ENCODE measurements at regions not wholly inside any gene's neighbourhood (a gene's known extent, or its start where the extent isn't known, plus 50 kb on each side); places are given as distances from the start of the nearest gene placed in this dataset.

DNA sequence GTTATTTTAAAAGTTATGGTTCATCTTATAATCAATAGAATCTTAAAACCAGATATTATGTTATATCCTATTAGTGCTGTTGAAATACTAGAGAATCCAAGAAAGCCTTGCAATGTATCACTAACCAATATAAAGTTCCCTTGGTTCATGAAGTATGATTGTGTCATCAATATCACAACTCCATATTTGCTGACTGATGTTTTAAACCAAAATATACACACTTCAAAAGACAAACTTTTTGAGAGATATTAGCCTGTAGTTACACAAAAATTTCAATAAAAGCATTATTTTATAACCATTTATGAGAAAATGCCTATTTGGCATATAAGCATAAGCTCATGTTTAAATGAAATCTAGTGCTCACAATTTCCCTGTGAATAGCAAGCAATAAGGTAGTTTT lies 198.6 kb downstream of the CENPC start:
- H3K27me3 ChIP-seq (ENCODE audit: control insufficient read depth, low read length): no peaks in the 10 kb centered on the region

DNA sequence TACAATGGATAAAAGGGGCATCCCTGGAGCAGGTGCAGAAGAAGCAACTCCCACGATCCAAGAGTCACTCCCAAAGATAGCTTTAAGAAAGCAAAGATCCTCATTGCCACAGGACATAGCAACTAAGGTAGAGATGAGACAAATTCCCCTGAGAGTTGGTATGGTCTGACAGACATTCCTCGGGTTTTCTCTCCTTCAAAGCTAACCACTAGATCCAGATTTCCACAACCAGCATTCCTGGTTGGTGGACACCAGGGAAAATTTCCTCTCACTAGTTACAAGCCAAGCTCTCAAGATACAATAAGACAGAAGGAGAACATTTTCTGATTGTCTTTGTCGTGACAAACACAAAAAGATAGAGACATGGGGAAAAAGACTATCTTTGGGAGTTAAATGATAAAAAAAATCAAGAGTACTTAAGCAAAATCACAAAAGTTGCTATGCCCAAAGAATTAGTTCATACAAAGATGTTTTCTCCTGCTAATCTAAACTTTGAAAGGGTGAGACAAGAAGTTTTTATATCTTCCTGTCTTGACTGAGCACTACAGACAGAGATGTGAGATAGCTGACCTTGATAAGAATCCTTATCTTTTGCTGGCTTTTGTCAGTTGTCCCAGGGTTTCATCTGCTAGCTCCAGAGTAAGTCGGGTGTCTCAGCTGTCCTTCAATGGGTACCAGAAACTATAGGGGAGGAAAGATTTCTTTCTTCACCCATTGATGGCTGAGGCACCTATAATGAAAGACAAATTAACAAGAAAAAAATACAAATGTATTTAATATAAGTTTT lies 200.5 kb downstream of the CENPC start:
- Histone ChIP-seq H3K4me3 (ENCODE audit: low read length) (no peak overlapping the region), H3F3A (ENCODE audit: control insufficient read depth, insufficient read depth) (no peaks in the 10 kb centered on the region)
- no peak for TF ChIP-seq EZH2phosphoT487 (IDR thresholded peaks at IDR 0.05; ENCODE audit: borderline replicate concordance, low read length)
- TF ChIP-seq, protein P1, sequence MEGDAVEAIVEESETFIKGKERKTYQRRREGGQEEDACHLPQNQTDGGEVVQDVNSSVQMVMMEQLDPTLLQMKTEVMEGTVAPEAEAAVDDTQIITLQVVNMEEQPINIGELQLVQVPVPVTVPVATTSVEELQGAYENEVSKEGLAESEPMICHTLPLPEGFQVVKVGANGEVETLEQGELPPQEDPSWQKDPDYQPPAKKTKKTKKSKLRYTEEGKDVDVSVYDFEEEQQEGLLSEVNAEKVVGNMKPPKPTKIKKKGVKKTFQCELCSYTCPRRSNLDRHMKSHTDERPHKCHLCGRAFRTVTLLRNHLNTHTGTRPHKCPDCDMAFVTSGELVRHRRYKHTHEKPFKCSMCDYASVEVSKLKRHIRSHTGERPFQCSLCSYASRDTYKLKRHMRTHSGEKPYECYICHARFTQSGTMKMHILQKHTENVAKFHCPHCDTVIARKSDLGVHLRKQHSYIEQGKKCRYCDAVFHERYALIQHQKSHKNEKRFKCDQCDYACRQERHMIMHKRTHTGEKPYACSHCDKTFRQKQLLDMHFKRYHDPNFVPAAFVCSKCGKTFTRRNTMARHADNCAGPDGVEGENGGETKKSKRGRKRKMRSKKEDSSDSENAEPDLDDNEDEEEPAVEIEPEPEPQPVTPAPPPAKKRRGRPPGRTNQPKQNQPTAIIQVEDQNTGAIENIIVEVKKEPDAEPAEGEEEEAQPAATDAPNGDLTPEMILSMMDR (IDR thresholded peaks at IDR 0.05; ENCODE audit: low read depth, low read length, poor library complexity, severe bottlenecking): no peak

More for the DNA sequence above, 198.6 kb downstream of the CENPC start:
- H3K79me2 ChIP-seq (ENCODE audit: control insufficient read depth, low read length): no peaks in the 10 kb centered on the region
- H3K9me3 ChIP-seq (ENCODE audit: control insufficient read depth, insufficient read depth, low read length): no peaks in the 10 kb centered on the region
- no peak overlapping the region for H3K27ac ChIP-seq (ENCODE audit: low read depth, low read length)
- no peak overlapping the region for H3K4me3 ChIP-seq (ENCODE audit: low read length)
- no peaks in the 10 kb centered on the region for H3K36me3 ChIP-seq (ENCODE audit: control insufficient read depth, low read length)
- H4K20me1 ChIP-seq (ENCODE audit: control insufficient read depth, insufficient read depth, low read depth, low read length): no peaks in the 10 kb centered on the region
- no peaks in the 10 kb centered on the region for H3F3A ChIP-seq (ENCODE audit: control insufficient read depth, insufficient read depth)
- no peaks in the 10 kb centered on the region for H3K9me2 ChIP-seq (replicated peaks; ENCODE audit: control insufficient read depth, low read length)
- TF ChIP-seq, protein P1 (IDR thresholded peaks at IDR 0.05; ENCODE audit: low read depth, low read length, poor library complexity, severe bottlenecking): no peak
- no peak for TF ChIP-seq EZH2phosphoT487 (IDR thresholded peaks at IDR 0.05; ENCODE audit: borderline replicate concordance, low read length)
- H3K4me2 ChIP-seq (ENCODE audit: low read length): no peak overlapping the region
- no peaks in the 10 kb centered on the region for H3K4me1 ChIP-seq (ENCODE audit: control insufficient read depth, low read length)

DNA sequence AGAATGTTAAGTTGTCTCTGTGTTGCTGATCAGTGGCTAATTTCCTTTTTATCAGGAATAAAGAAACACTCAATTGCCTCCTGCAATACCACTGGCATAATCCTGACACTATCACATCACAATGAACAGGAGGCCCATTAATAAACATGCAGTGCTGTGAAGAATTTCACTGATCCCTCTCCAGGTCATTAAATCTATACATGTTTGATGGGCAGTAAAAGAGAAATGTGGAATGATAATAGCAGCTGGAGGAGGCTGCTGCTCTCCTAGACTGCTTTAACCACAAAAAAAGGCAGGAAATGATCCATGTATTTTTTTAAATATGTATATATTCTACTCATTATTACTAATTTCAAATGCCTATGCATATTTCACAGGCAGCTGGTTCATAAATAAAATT lies 202.1 kb downstream of the CENPC start:
- no peak overlapping the region for H3K4me2 ChIP-seq (ENCODE audit: low read length)
- no peaks in the 10 kb centered on the region for H3K79me2 ChIP-seq (ENCODE audit: control insufficient read depth, low read length)
- no peak overlapping the region for H3K4me3 ChIP-seq (ENCODE audit: low read length)
- TF ChIP-seq EZH2phosphoT487 (IDR thresholded peaks at IDR 0.05; ENCODE audit: borderline replicate concordance, low read length): no peak
- TF ChIP-seq, protein P1 (IDR thresholded peaks at IDR 0.05; ENCODE audit: low read depth, low read length, poor library complexity, severe bottlenecking): no peak
- 0 out of 2 replicates have a peak, but pooled peaks cover 2% of the 10 kb centered on the region for H3K27me3 ChIP-seq (ENCODE audit: control insufficient read depth, low read length)
- H3K27ac ChIP-seq (ENCODE audit: low read depth, low read length): no peak overlapping the region
- no peaks in the 10 kb centered on the region for H3K9me3 ChIP-seq (ENCODE audit: control insufficient read depth, insufficient read depth, low read length)
- H3K4me1 ChIP-seq (ENCODE audit: control insufficient read depth, low read length): no peaks in the 10 kb centered on the region
- H3K9me2 ChIP-seq (replicated peaks; ENCODE audit: control insufficient read depth, low read length): no peaks in the 10 kb centered on the region
- H3K36me3 ChIP-seq (ENCODE audit: control insufficient read depth, low read length): no peaks in the 10 kb centered on the region
- H4K20me1 ChIP-seq (ENCODE audit: control insufficient read depth, insufficient read depth, low read depth, low read length): no peaks in the 10 kb centered on the region
- no peaks in the 10 kb centered on the region for H3F3A ChIP-seq (ENCODE audit: control insufficient read depth, insufficient read depth)

More for the DNA sequence above, 200.5 kb downstream of the CENPC start:
- H3K4me2 ChIP-seq (ENCODE audit: low read length): no peak overlapping the region
- no peaks in the 10 kb centered on the region for H4K20me1 ChIP-seq (ENCODE audit: control insufficient read depth, insufficient read depth, low read depth, low read length)
- no peaks in the 10 kb centered on the region for H3K79me2 ChIP-seq (ENCODE audit: control insufficient read depth, low read length)
- no peaks in the 10 kb centered on the region for H3K4me1 ChIP-seq (ENCODE audit: control insufficient read depth, low read length)
- no peak overlapping the region for H3K27ac ChIP-seq (ENCODE audit: low read depth, low read length)
- 0 out of 2 replicates have a peak, but pooled peaks cover 2% of the 10 kb centered on the region for H3K27me3 ChIP-seq (ENCODE audit: control insufficient read depth, low read length)
- H3K9me3 ChIP-seq (ENCODE audit: control insufficient read depth, insufficient read depth, low read length): no peaks in the 10 kb centered on the region
- H3K9me2 ChIP-seq (replicated peaks; ENCODE audit: control insufficient read depth, low read length): no peaks in the 10 kb centered on the region
- H3K36me3 ChIP-seq (ENCODE audit: control insufficient read depth, low read length): no peaks in the 10 kb centered on the region
